ENCODE measurements at regions not wholly inside any gene's neighbourhood (a gene's known extent, or its start where the extent isn't known, plus 50 kb on each side); places are given as distances from the start of the nearest gene placed in this dataset.
"Not testable (repeated sequence)": the region's sequence is repeated elsewhere in the genome, so short reads cannot be mapped to it uniquely, and the experiment has no call there.

DNA sequence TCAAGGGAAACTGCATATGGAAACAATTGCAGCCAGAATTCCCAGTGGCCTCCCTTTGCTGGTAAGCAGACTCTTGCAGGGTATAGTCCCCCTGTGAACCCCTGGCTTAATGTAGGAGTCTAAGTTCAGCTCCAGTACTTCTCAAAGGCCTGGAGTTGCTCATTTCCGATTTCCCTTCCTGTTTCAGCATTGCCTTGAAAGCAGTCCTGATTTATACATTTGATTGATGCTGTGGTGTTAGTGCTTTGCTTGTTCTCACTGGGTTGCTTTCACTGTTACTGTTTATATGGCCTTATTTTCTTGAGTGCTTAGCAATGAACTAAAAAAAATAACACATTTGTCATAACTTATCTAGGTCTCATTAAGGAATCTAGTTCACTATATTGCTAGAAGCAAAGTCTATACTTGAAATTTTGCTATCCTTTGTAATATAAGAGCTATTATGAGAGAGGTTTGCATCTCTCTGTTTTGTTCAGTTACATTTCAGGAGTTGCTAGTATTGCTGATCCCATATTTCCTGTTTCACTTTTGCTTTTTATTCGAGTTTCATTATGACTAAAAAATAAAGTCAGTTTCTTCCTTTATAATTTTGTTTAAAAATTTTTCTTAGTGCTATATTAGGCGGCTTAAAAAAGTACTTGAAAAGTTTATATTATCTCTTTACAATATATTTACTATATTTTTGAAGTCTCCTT, 122.4 kb upstream of the NMUR2 start:
- DNase-seq (ENCODE audit: low spot score), result no peak

DNA sequence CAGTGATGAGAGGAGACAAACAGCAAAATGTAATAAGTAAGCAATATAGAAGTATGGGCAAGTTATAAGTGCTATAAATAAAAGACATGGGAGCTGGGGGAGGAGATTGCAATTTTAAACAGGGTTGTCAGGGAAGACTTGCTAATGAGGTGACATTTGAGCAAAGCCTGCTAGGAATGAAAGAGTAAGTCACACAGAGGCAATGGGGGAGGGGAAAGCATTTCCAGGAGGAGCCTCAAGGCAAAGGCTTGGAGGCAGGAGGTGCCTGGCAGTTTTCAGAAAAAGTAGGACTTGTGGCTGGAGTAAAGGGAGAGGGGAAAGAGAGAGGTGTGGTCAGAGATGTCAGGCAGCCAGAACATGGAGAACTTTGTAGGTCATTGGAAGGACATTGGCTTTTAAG, 124.4 kb upstream of the NMUR2 start:
- no peak for DNase-seq (ENCODE audit: low spot score)

DNA sequence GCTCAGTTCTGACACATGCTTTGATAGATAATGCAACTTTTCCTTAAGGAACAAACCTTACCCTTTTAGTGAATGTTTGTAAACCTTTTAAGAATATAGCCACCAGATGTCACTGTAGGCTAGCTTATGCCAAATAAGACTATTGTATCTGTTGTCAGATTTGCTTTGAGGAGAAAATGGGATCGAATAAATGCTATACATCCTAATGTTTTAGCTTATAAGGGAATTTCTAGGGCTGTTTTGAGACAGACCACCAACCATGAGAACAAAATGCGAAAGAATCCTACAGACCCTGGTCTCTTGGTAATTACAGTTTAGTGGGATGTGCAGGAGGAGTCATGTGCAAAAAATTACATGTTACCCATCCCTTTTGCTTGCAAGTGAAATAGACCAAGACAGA, 127.6 kb upstream of the NMUR2 start:
- DNase-seq (ENCODE audit: low spot score), result peak; percentile 22

DNA sequence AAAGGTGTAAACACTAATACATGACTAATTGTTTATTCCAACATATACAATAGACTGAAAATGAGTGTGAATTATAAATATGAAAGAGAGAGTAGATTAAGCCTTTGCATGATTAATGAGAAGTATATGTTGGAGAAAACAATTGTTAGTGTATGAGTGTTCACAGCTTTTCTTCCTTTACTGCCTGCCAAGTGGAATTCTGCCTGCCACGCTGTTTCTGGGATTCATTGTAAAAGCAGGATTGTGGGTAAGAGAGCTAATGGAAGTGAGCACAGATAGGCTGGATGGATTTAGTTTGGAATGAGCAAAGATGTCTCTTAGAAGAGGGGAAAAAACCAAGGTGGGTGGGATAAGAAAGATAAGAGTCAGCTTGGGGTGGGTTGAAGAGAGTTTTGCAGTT, 129.6 kb upstream of the NMUR2 start:
- no peak for DNase-seq (ENCODE audit: low spot score)

DNA sequence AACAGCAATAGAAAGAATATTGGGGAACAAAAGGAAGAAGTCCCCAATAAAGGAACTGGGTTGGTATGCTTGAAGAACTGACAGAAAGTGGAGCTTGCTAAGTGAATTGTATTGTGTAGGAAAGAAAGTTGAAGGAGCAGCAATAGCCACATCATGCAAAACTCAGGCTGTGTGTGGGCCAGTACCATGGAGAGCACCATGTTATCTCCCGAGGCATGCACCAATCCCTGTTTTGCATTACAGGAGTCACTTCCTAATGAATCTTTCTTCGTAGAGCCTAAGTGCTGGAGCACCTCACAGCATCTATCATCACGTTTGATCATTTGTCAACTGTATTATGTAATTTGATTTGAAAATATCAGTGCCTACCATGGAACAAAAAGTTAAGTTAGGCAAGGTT, 137.7 kb upstream of the NMUR2 start:
- no peak for DNase-seq (ENCODE audit: low spot score)

DNA sequence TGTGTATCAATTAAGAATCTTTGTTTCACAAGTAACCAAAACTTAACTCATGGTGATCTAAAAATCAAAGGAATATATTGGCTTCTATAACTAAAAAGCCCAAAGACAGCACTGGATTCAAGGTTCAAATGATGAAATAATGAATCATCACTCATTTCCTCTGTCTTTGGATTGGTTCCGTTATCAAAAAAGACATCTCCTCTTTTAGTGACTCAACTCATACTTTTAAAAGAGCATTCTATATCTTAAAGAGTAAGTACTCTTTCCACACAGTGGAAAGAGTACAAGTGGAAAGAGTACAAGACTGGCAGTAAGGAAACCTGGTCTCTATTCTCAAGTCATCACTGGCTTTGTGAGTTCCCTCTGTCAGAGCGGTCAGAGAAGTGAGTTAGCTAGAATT, 141.4 kb upstream of the NMUR2 start:
- DNase-seq (ENCODE audit: low spot score), result no peak

DNA sequence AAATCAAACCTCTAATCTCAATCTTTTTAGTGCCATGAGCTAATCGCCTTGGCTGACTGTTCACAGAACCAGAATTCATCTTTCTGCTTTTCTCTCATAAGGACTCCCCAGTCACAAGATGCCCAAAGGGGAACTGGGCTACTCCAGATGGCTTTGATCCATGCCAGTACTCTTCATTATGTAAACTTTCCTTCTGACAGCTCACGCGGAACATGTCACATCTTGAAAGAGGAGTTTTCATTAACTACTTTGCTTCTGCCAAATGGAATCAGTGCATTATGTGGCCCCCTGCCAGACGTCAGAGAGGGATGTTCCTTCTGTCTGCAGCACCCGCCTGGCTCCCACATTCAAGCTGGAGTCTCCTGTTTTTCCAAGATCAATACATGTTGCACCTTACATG, 142.1 kb upstream of the NMUR2 start:
- DNase-seq (ENCODE audit: low spot score), result no peak

DNA sequence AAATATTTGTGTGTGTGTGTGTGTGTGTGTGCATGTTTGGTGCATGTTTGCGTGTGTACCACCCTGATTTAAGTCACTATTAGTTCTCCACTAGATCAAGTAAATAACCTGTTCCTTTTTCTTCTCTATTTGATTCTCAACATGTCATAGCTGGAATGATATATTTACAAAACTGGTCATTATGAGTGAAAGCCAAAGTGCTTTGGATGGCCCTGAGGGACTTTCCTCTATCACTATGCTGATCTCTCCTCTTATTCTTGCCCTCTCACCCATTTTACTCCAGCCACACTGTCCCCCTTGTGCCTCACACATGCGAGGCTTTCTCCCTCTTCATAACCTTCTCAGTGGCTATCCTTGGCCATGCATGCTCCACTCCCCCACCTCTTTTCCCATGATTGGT, 144.6 kb upstream of the NMUR2 start:
- DNase-seq (ENCODE audit: low spot score), result no peak

DNA sequence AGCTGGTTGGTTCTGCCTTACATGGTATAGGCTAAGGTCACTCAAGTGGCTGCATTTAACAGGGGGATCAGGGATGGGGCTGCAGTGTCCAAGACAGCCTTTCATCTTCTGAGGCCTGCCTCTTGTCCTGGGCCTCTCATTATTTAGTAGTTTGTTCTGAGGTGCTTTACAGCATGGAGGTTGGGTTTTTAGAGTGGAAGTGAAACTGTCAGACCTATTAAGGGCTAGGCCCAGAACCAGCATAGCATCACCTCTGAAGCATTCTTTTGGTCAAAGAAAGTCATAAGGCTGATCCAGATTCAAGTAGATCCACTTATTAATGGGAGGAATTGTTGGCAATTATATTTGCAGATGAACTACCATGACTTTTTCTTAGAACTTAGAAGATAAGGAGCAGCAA, 146.0 kb upstream of the NMUR2 start:
- DNase-seq (ENCODE audit: low spot score), result no peak

DNA sequence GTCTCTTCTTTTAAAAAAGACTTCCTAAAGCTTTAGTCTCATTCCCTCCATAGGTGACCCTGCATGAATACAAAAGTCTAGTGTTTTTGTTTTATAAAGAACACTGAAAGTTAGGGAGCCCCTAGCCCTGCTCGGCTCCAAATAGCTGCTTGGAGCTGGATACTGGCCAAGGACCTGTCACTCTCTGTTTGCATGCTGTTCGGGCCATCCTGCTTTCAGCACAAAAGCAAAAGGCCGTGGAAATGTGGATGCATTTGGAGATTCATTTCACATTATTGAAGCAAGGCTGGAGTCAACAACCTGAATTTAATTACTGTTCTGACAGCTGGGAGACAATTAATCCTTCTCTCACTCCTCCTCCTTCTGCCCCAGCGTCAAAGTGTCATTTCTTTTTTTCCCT, 151.7 kb upstream of the NMUR2 start:
- DNase-seq (ENCODE audit: low spot score), result no peak

DNA sequence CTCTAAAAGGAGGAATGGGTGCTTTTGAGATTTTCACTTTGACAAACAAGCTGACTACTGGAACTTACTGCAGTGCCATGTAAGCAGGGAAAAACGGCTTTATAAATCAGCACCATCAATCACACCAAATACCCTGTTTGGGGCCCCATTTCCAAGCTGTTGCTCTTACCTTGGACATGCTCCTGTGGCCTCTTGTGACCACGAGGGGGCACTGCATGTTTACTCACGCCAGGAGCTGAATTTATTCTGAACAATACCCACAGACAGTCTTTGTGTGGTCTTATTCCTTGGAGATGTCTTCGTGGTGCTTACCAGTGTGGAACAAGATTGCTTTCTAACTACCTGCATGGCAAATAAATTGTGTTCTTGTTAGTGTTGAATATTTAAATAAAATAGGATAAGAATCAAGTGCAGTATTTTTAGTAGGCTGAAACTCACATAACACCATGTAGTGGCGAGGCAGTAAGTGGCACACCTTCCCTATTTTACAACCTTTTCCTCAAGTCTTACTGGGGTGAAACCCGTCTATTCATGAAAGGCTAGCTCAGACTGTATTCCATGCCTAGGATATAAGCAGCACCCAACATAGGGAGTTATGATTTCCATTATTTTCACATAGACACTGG, 155.5 kb upstream of the NMUR2 start:
- peak; percentile 21 for DNase-seq (ENCODE audit: low spot score)

DNA sequence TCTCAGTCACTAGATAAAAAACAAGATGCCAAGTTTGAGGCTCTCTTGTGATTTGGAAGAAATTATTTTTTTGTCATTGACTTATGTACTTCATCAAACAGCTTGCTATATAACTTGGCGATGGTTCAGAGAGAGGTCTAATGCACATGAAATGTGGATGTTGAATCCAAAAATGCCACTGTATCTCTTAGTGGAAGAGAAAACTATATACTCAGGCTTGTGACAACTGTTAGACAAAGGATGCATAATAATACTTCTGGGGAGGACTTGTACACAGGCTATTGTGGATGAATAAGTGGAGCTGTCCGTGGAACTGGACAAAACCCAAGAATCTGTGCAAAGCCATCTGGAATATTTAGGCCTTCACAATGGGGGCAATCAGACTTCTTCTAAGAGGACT, 162.9 kb upstream of the NMUR2 start:
- no peak for DNase-seq (ENCODE audit: low spot score)

DNA sequence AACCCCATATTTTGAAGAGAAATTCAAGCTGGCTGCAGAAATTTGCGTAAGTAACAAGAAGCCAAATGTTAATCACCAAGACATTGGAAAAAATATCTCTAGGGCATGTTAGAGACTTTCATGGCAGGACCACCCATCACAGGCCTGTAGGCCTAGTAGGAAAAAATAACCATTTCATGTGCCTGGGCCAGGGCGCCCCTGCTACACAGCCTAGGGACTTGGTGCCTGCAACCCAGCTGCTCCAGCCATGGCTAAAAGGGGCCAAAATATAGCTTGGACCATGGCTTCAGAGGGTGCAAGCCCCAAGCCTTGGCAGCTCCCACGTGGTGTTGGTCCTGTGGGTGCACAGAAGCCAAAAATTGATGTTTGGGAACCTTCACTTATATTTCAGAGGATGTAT, 167.7 kb upstream of the NMUR2 start:
- DNase-seq (ENCODE audit: low spot score), result no peak

DNA sequence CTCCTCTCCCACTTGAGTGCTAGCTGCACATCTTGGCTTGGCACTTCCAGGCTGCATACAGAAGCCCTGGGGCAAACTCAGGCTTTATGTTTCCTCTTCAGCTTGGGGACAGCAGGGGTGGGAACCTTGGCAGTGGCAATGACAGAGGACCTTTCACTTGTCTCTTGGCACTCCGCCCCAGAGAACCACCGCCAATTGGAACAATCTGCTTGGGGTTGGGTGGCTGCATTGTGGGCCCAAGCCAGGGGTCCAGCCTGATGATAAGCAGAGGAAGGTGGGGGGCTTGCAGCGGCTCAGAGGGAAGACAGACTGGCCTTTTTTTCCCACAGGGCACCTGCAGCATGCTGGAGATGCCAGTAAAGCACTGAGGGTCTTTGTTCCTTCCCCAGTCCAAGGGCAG, 179.0 kb upstream of the NMUR2 start:
- no peak for DNase-seq (ENCODE audit: low spot score)

DNA sequence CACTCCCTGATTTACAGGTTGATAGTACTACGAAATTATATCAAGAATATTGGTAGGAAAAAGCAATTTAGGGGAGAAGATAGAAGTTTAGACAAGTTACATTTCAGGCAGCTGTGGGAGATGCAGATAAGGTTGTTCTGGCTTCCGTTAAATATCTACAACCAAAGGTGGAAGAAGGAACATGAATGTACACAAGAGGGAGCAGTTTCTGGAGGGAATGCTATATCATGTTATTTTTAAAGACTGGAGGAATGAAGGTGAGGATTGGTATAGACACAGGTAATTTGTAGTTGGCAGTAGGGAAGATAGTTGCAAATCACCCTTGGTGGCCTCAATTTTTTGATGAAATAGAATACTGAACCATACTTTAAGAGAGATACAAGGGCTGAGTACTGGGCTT, 187.3 kb upstream of the NMUR2 start:
- no peak for DNase-seq (ENCODE audit: low spot score)

DNA sequence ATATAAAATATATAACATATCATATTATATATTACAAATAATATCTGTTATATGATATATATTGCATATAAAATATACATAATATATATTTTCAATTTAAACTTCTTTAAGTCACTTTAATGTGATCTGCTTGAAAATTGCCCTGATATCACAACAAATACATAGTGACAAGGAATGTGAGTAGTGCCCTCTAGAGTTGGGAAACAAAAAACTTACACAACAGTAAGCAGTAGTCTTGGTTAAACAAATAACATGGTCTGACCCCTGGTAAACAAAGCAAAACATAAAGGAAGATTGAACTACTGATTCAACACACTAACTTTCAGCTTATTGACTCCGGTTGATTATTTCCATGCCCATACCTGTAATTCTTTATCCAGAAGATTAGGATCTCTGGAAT, 188.3 kb upstream of the NMUR2 start:
- DNase-seq (ENCODE audit: low spot score), result no peak

DNA sequence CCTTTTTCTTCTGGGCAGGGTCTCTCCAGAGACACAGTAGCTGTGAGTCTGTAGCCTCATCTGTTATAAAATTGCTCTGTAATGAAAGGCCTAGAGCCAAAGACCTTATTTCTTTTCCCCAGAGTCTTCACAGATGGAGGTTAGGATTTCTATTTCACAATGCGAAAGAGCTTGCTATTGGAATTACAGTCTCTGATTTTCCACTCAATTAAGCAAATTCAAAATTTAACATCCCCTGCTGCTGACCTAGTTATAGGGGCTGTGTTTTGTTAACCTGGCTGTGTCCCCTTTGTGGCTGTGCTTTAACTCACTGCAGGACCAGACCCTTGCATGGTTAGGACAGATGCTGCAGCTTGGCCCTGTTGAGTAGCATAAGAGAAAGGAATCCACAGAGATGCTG, 190.3 kb upstream of the NMUR2 start:
- DNase-seq (ENCODE audit: low spot score), result no peak

DNA sequence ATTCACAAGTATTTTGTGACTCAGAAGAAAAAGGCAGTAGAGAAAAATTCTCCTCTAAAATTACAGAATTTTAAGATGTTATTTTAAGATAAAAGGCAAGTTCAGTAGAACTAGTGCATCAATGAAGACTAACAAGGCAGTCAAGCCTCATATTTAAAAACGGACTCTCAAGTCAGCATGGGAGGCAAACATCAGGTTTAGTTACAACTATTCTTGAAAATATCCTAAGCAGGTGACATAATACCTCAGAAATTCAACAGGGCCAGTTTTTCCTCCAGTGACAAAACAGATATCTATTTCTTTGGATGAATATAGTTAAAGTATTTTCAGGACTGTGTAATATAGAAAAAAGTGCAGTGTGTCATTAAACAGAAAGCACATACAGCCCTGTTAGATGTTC, 194.0 kb upstream of the NMUR2 start:
- DNase-seq (ENCODE audit: low spot score), result no peak

DNA sequence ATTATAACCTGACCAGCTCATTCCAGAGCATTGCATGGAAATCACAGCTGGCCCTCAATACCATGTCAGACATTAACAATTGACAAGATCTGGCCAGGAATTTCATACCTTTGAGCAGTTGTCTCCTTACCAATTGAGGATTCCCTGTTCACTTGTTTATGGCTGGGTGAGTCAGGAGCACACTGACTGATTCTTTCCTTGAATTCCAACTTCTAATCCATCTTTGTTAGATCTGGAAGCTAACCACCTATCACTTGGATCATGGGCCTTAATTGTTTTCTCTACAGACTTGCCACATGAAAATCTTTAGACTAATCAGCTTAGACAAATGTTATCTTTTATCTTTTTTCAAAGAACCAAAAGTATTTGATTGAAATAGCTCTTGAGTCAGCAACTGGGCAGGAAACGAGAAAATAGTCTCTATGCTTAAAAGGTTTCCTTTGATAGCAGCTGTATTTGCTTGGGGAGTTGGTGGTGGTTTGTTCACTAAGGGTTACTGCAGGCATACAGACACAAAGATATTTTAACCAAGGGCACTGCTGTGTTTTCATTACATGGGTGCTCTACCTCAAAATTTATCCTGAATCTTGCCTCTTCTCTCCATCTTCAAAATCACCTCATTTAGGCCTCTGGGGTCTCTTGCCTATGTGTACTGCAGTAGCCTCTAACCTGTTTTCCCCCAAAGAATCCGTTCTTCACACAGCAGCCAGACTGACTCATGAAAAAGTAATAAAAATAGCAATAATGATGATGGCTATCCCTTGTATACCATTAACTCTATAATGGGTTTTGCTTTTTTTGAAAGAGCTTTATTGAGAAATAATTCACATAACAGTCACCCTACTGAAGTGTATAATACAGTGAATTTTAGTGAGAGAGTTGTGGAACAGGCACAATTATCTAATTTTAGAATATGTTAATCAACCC, 197.0 kb upstream of the NMUR2 start:
- no peak for DNase-seq (ENCODE audit: low spot score)

DNA sequence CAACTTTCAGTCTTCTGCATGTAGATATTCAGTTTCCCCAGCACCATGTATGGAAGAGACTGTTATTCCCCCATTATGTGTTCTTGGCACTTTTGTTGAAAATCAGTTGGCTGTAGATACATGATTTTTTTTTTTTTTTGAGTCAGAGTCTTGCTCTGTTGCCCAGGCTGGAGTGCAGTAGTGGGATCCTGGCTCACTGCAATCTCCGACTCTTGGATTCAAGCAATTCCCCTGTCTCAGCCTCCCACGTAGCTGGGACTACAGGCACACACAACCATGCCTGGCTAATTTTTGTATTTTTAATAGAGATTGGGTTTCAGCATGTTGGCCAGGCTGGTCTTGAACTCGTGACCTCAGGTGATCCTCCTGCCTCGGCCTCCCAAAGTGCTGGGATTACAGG, 201.0 kb upstream of the NMUR2 start:
- not testable (repeated sequence) for DNase-seq (ENCODE audit: low spot score)

DNA sequence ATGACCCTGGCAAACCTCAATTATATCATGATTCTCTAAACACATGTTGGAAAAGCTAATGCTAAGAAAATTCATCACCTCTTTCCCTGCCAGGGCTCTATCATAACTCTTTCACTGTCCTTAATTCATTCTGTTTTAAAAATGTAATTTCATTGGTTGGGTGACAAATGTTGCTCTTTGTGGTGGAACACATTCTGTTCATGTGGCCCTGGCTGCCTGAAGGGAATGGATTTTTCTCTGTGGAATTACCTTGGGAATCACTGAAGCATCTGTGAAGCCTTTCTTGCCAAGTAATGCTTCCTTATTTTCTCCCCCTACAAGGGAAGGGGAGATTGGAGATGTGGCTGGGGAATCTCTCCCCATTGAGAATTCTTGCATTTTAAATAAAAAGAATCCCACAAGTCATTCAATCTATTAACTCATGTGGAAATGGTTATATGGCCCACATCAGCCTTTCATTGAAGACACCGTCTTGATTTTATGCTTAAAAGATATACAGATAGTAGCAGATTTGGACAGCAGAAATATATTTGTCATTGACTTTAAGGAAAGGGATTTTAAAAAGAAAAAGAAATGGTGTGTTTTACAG, 201.8 kb upstream of the NMUR2 start:
- DNase-seq (ENCODE audit: low spot score), result no peak

DNA sequence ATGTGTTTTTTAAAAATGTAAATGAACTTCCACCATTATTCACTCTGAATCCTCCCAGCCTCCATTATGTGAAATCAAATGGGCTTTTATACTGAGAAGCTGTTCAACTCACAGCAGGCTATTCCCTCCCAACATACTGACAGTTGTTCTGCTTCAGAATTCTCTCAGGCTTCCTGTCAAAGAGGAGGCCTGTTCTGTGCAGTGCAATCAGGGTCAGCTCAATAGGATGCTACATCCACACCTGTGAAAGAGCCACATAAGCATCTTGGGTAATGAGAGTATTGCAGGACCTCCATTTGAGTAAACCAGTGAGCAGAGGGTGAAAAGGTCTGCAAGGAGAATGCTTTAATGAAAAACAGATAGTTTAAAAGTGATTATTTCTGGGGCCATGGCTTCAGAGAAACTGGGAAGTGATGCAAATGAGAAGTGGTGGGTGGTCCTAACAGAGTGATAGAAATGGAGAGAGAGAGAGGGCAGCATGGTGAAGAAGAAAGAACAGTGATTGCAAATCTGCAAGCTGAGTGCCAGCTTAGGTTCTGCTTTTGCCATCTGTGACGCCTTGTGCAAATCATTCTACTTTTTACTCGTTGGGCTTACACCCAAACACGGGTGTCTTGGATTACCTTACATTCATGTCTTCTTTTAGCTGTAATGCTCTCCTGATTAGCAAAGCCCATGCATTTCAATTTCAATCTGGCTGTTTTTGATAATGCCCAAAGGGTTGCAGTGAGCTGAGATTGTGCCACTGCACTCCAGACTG, 202.5 kb upstream of the NMUR2 start:
- no peak for DNase-seq (ENCODE audit: low spot score)

Measured in CD4-positive, alpha-beta T cell treated with Interleukin-15 for 4 hours (primary cell).